ENCODE measurements at regions not wholly inside any gene's neighbourhood (a gene's known extent, or its start where the extent isn't known, plus 50 kb on each side); places are given as distances from the start of the nearest gene placed in this dataset.

- H4K5ac ChIP-seq (ENCODE audit: insufficient read length, low read depth, low read length), result no peak overlapping the region
- no peak overlapping the region for H3K4me3 ChIP-seq (ENCODE audit: extremely low read depth in 1 of 4, insufficient read depth in 2 of 4, low read depth in 3 of 4, low read length in 4 of 4)
- no peak overlapping the region for H2BK12ac ChIP-seq (ENCODE audit: low read depth, low read length)
- H2AFZ ChIP-seq (ENCODE audit: low read length), result no peak overlapping the region
- no peak overlapping the region for H3K18ac ChIP-seq (ENCODE audit: extremely low read depth, low read length)
- no peak overlapping the region for H3K9ac ChIP-seq (replicated peaks in 1 of 4; ENCODE audit: extremely low read depth in 1 of 4, low read depth in 3 of 4, low read length in 3 of 4)
- H2BK120ac ChIP-seq (replicated peaks; ENCODE audit: low read depth, low read length), result no peak overlapping the region
- no peak overlapping the region for H3K23ac ChIP-seq (ENCODE audit: insufficient read length)
- DNase-seq (ENCODE audit: low read depth in 1 of 2, low spot score in 2 of 2) (no peak), FAIRE-seq (no peak)
- H3K14ac ChIP-seq (ENCODE audit: insufficient read length), result no peak overlapping the region
- no peaks in the 10 kb centered on the region for H3K36me3 ChIP-seq (ENCODE audit: control insufficient read depth in 2 of 4, insufficient read depth in 4 of 4, low read length in 3 of 4)
- H3K4me1 ChIP-seq (replicated peaks in 1 of 4; ENCODE audit: control insufficient read depth in 3 of 4, insufficient read depth in 4 of 4, low read length in 3 of 4), result no peaks in the 10 kb centered on the region; a peak in 2 of 7 replicates
- no peaks in the 10 kb centered on the region for H3K27me3 ChIP-seq (replicated peaks in 1 of 4; ENCODE audit: control insufficient read depth in 3 of 4, extremely low read depth in 1 of 4, insufficient read depth in 3 of 4, low read length in 3 of 4)
- H3K79me2 ChIP-seq (ENCODE audit: control insufficient read depth in 1 of 2, insufficient read depth in 2 of 2, low read length in 2 of 2), result no peaks in the 10 kb centered on the region
- H2BK20ac ChIP-seq (ENCODE audit: low read length), result no peak overlapping the region
- H3K23me2 ChIP-seq (ENCODE audit: low read depth, low read length), result no peaks in the 10 kb centered on the region
- no peak overlapping the region for H3K56ac ChIP-seq (replicated peaks; ENCODE audit: insufficient read length, low read depth, low read length)
- H2BK15ac ChIP-seq (ENCODE audit: low read length), result no peak overlapping the region
- H2BK5ac ChIP-seq (ENCODE audit: low read depth, low read length), result no peak overlapping the region
- no peaks in the 10 kb centered on the region for H3K9me3 ChIP-seq (ENCODE audit: insufficient read depth in 2 of 2, low read depth in 1 of 2, low read length in 1 of 2)
- CTCF ChIA-PET (ENCODE audit: partially characterized antibody), result no interaction called here
- H3K79me1 ChIP-seq (ENCODE audit: low read depth, low read length), result no peaks in the 10 kb centered on the region
- H3K27ac ChIP-seq (ENCODE audit: low read depth, low read length), result no peak overlapping the region
- H2AK5ac ChIP-seq (ENCODE audit: low read depth, low read length), result no peak overlapping the region
- H4K20me1 ChIP-seq (replicated peaks in 1 of 2; ENCODE audit: control insufficient read depth in 1 of 2, insufficient read depth in 2 of 2, low read length in 2 of 2), result no peaks in the 10 kb centered on the region
- H4K91ac ChIP-seq (replicated peaks; ENCODE audit: insufficient read length, low read length), result no peak overlapping the region
- 73% methylated on average over 3 of the region's 3 CpGs; no CpG with 5 or more reads in 1 of the 2 experiments for WGBS, 2 experiments (ENCODE audit: extremely low coverage in 1 of 2, insufficient coverage in 1 of 2, insufficient read length in 1 of 2, insufficient replicate concordance in 2 of 2, low coverage in 1 of 2, low lambda C conversion rate in 2 of 2, missing lambda C conversion rate in 1 of 2)
- H3K4ac ChIP-seq (replicated peaks; ENCODE audit: insufficient read length, low read depth, low read length), result no peak overlapping the region
- H3K4me2 ChIP-seq (ENCODE audit: insufficient read depth in 1 of 2, low read depth in 2 of 2, low read length in 2 of 2), result no peak overlapping the region
- POLR2A ChIA-PET (ENCODE audit: partially characterized antibody), result no interaction called here
- H4K8ac ChIP-seq (ENCODE audit: extremely low read depth, insufficient read depth, low read length), result no peak overlapping the region
- no peak for TF ChIP-seq BCL11A (IDR thresholded peaks at IDR 0.05; ENCODE audit: low read depth in 2 of 2, low read length in 2 of 2)
- no peak for TF ChIP-seq GABPA (IDR thresholded peaks at IDR 0.05; ENCODE audit: borderline replicate concordance, insufficient read depth, low read length)
- no peak for TF ChIP-seq HDAC6 (IDR thresholded peaks at IDR 0.05; ENCODE audit: low read depth, low read length)
- TF ChIP-seq EGR1 (IDR thresholded peaks at IDR 0.05; ENCODE audit: borderline replicate concordance, low read depth, low read length), result no peak
- TF ChIP-seq CBX5 (IDR thresholded peaks at IDR 0.05; ENCODE audit: low read depth, low read length), result no peak
- TF ChIP-seq SAP30 (IDR thresholded peaks at IDR 0.05; ENCODE audit: insufficient read depth, insufficient replicate concordance, low read length), result no peak
- no peak for TF ChIP-seq FOSL1 (IDR thresholded peaks at IDR 0.05; ENCODE audit: insufficient read depth, low read depth, low read length)
- no peak for TF ChIP-seq CHD1 (IDR thresholded peaks at IDR 0.05; ENCODE audit: low read depth, low read length)
- TF ChIP-seq SRF (IDR thresholded peaks at IDR 0.05; ENCODE audit: low read depth, low read length), result no peak
- TF ChIP-seq JUND (IDR thresholded peaks at IDR 0.05; ENCODE audit: low read length), result no peak
- no peak for TF ChIP-seq NRF1 (IDR thresholded peaks at IDR 0.05; ENCODE audit: low read depth, low read length)
- TF ChIP-seq BACH1 (IDR thresholded peaks at IDR 0.05; ENCODE audit: low read length), result no peak
- TF ChIP-seq TAF7 (optimal IDR thresholded peaks at IDR 0.05; ENCODE audit: borderline replicate concordance, low read depth, low read length), result no peak
- no peak for TF ChIP-seq SUZ12 (IDR thresholded peaks at IDR 0.05; ENCODE audit: low read length)
- no peak for TF ChIP-seq ATF3 (IDR thresholded peaks at IDR 0.05; ENCODE audit: insufficient read depth, low read depth, low read length)
These were observed 461.9 kb upstream of the COX7C start for GRCh38 chr5:86155796-86156195.

Data from H1 (cell line).